ENCODE measurements at regions not wholly inside any gene's neighbourhood (a gene's known extent, or its start where the extent isn't known, plus 50 kb on each side); places are given as distances from the start of the nearest gene placed in this dataset.
A peak's percentile ranks its signal among the peaks of the same experiment; 100 is the strongest.

GRCh38 chr2:129711816-129712675 lies 267.4 kb upstream of the RAB6C start:
- Histone ChIP-seq H3K27me3 (no peaks in the 10 kb centered on the region), H3K4me1 (no peaks in the 10 kb centered on the region), H3K36me3 (no peaks in the 10 kb centered on the region), H3K4me3 (no peak overlapping the region), H3K9me3 (no peaks in the 10 kb centered on the region), H3K27ac (no peak overlapping the region)
- no peak for DNase-seq (ENCODE audit: low spot score in 2 of 2)
- intact Hi-C loops (cut with DNase I): no loop called here
- no peak for TF ChIP-seq CTCF (IDR thresholded peaks at IDR 0.05)

- Histone ChIP-seq H3K4me3 (no peak overlapping the region), H3K36me3 (no peaks in the 10 kb centered on the region), H3K27ac (no peak overlapping the region), H3K27me3 (no peaks in the 10 kb centered on the region), H3K4me1 (no peaks in the 10 kb centered on the region), H3K9me3 (no peaks in the 10 kb centered on the region)
- TF ChIP-seq CTCF (IDR thresholded peaks at IDR 0.05): no peak
- intact Hi-C loops (cut with DNase I): no loop called here
- DNase-seq (ENCODE audit: low spot score in 2 of 2): no peak
Observed at GRCh38 chr2:129712676-129712985, 266.8 kb upstream of the RAB6C start.

GRCh38 chr2:129713337-129713736 lies 266.1 kb upstream of the RAB6C start:
- H3K4me3 ChIP-seq: no peak overlapping the region
- H3K27ac ChIP-seq: no peak overlapping the region
- intact Hi-C loops (cut with DNase I): no loop called here
- no peaks in the 10 kb centered on the region for H3K4me1 ChIP-seq
- DNase-seq (ENCODE audit: low spot score in 2 of 2): no peak
- no peaks in the 10 kb centered on the region for H3K27me3 ChIP-seq
- H3K36me3 ChIP-seq: no peaks in the 10 kb centered on the region
- no peak for TF ChIP-seq CTCF (IDR thresholded peaks at IDR 0.05)
- H3K9me3 ChIP-seq: no peaks in the 10 kb centered on the region

GRCh38 chr2:129716781-129717559 lies 262.5 kb upstream of the RAB6C start:
- Histone ChIP-seq H3K27me3 (no peaks in the 10 kb centered on the region), H3K9me3 (no peaks in the 10 kb centered on the region), H3K4me3 (no peak overlapping the region), H3K27ac (no peak overlapping the region), H3K36me3 (no peaks in the 10 kb centered on the region), H3K4me1 (no peaks in the 10 kb centered on the region)
- intact Hi-C loops (cut with DNase I): no loop called here
- peak in 1 of 2 donors; percentile 19 for DNase-seq (ENCODE audit: low spot score in 2 of 2)
- no peak for TF ChIP-seq CTCF (IDR thresholded peaks at IDR 0.05)

- intact Hi-C loops (cut with DNase I): no loop called here
- peak in 1 of 2 donors; percentile 31 for DNase-seq (ENCODE audit: low spot score in 2 of 2)
- no peak for TF ChIP-seq CTCF (IDR thresholded peaks at IDR 0.05)
Observed at GRCh38 chr2:129717560-129718130, 261.8 kb upstream of the RAB6C start.

More at GRCh38 chr2:129717560-129718130, 261.8 kb upstream of the RAB6C start:
- Histone ChIP-seq H3K4me3 (no peak overlapping the region), H3K9me3 (no peaks in the 10 kb centered on the region), H3K4me1 (no peaks in the 10 kb centered on the region), H3K36me3 (no peaks in the 10 kb centered on the region), H3K27me3 (no peaks in the 10 kb centered on the region), H3K27ac (no peak overlapping the region)
